HG02885 (cell line): ENCODE measurements at regions not wholly inside any gene's neighbourhood (a gene's known extent, or its start where the extent isn't known, plus 50 kb on each side); places are given as distances from the start of the nearest gene placed in this dataset.

Source experiments
- ATAC-seq: cut with Tn5 transposase; IDR thresholded peaks from one replicate; pipeline ENCODE4 v1.9.1; 2021; ENCODE audit warnings: mild to moderate bottlenecking; ENCODE audit not compliant: unreplicated experiment, poor library complexity

GRCh38 chr10:43819464-43820230, 171.0 kb upstream of the ZNF32 start:
- no peak for ATAC-seq

GRCh38 chr10:43818687-43819086, 170.0 kb upstream of the ZNF32 start:
- no peak for ATAC-seq

GRCh38 chr10:43817368-43817767, 168.7 kb upstream of the ZNF32 start:
- no peak for ATAC-seq

DNA sequence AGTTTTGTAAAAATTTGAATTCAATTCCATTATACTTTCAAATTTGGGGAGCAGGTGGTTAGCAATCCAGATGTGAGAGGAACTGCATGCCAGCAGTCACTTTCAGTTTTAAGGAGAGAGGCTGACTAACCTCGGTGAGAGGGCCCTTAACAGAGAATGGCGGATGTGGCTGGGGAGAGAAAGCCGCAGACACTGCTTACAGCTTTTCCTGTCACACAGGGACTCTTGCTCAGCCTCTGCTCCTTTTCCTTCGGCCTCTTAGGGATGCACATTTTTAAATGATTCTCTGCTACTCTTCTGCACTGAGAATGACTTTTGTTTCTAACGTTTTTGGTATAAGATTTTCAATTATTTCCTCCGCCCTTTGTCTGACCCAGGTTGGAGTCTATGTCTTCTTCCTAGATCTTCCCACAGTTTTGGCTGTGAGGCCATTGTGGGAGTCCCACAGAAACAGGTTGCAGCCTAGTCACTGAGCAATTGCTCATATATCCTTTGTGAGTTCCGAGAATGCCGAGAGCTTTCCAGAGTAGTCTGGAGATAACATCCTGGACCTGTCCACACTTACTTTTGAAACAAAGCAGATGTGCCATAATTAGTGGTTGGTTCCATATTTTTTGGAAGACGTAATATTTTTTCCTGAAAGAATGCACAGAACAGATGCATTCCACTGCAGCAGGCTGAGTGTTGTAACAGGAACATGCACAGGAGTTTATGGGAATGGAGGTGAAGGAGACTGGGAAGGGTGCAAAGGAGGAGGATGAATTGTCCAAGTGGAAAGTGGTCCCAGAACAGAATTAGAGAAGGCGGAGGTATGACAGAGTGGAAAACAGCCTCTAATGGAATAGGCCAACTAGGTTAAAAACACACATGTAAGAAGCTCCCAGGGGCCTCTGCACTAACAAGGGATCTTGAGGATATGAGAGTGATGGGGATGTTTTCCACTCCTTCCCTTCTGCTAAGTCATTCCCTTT, 168.0 kb upstream of the ZNF32 start:
- peak; percentile 99 for ATAC-seq

DNA sequence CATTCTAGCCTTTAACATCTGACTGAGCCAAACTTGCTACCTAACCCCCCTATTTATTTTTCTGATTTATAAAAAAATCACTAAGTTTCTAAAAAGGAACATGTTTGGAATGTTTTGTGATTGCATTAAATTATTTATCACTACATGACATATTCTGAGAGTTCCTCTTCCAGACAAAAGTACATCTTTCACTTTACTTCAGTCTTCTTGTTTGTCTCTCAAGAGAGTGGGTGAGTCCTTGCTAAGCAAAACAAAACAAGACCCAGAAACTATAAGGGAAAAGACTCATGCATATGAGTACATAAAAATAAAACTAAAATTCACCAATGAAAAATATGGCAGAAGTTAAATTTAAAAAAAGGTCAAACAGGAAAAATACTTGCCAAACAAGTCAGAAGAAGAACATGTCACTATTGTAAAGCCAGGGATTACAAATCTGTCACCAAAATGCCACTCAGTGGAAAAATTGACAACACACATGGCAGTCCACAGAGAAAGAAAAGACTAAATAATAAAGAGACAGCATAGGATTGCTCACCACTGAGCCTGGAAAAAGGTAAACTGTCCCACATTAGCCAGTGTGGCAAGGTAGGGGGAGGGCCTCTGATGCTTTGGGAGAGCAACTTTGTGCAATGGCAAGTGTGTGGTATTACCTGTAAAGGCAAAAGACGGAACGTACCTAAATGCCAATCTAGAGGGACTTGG, 166.7 kb upstream of the ZNF32 start:
- no peak for ATAC-seq

DNA sequence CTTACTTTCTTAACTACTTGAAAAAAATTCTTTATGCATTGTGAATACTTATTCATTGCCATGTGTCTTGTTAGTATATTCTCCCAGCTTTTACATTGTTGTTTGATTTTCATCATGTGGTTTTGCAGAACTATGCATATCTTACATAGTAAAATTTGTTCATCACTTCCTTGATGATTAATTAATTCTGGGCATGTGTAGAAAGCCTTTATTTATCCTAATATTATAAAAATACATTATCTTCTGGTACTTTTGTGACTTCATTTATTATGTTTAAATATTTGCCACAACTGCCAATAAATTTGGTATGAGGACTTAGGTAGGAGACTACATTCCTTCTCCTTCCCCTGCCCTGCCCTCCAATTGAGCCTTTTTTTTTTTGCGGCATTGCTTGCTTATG, 166.0 kb upstream of the ZNF32 start:
- ATAC-seq = no peak

- ATAC-seq = no peak
Observed at GRCh38 chr10:43811871-43812270, 163.2 kb upstream of the ZNF32 start.

GRCh38 chr10:43809211-43809930, 160.7 kb upstream of the ZNF32 start:
- ATAC-seq = no peak

DNA sequence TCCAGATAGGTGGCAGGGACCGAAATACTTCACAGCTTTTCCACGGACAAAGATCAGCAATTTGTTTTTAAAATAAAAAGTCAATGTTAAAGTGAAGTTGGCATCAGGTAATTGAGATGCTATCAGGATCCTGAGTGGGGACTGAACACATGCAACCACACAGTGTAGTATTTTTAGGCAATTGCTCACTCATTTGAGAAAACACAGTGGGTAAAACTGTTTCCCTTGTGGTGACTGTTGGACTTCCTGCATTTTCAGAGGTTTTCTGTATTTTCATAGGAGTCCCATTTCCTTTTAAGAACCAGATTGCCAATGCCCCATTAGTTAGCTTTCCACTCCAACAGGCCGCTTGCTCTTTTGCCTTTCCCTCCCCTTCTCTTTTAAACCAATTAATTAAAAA, 159.5 kb upstream of the ZNF32 start:
- ATAC-seq = peak; percentile 82

DNA sequence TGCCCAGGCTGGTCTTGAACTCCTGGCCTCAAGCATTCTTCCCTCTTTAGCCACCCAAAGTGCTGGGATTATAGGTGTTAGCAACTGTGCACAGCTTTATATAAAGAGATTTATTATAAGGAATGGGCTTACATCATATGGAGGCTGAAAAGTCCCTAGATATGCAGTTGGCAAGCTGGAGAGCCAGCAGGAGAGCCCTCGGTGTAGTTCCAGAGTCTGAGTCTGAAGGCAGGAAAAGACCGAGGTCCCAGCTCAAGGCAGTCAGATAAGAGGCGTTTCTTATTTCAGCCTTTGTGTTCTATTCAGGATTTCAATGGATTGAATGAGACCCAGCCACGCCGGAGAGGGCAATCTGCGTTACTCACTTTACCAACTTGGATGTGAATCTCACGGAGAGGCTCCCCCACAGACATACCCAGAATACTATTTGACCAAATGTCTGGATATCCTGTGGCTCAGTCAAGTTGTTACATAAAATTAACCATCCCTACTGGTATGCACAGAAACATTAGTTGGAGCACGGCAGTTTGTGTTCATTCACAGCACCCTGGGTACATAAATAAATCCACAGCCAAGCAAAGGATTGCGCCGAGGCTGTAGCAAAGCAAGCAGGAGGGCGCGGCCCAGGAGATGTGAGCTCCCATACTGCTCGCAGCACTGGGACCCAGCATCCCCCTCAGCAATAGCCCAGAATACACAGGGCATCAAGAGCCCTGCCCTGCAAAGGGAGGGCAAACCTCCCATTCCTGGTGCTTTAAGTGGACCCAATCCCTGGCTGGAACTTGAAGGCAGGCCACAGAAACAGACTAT, 158.4 kb upstream of the ZNF32 start:
- ATAC-seq = no peak

DNA sequence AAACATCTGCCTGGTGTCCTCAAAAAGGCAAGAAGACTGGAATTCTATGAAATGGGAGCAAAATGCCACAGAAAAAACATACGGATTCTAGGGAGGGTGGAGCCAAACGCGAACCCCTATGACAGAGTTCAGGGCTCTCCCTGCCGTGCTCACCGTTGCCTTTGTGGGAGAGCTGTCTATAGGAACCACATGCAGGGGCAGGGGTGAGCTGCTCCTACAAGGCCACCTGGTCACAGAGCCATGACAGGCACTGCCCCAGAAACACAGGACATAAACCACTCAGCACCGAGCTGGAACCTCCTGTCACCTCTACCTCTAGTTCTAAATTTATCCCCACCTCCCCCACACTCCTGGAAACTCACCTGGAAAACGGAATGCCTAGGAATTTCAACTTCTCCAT, 155.1 kb upstream of the ZNF32 start:
- ATAC-seq = no peak

GRCh38 chr10:43802988-43803696, 154.5 kb upstream of the ZNF32 start:
- no peak for ATAC-seq

DNA sequence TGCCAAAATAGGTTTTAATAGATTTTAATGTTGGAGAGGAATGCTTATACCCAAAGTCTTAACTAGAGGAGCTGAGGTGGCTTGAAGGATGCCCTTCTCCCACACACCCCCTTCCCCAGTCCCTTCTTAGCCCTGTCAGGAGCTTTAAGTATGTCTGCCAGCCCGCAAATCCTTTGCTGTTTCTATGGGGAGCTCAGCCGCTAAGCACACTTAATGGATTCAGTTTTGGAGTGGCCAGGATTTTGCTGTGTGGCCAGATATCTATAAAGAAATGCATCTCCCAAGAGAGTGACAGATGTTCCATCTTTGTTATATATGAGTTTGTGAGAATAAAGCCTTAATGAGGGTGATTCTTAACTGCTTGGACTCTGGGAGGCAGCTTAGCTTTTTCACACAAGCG, 152.9 kb upstream of the ZNF32 start:
- no peak for ATAC-seq

- no peak for ATAC-seq
Observed at GRCh38 chr10:43801140-43801539, 152.5 kb upstream of the ZNF32 start.

DNA sequence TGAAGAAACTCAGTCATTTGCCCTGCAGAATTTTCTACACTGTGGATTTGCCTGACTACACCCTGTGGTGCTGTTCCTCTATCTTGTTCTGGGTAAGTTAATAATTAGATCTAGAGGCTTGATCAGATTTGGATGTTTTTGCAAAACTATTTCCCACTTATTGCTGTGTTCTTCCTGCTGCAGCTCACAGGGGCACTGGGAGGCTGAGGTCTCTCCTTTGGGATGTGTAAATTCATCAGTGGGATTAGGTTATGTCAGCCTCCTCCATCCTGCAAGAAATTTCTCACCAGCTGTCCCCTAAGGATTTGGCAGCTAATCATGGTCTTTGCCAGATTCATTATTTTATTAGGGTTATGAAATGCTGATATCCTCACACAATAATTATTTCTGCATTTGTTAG, 148.1 kb upstream of the ZNF32 start:
- no peak for ATAC-seq

GRCh38 chr10:43795639-43796038, 147.0 kb upstream of the ZNF32 start:
- no peak for ATAC-seq

DNA sequence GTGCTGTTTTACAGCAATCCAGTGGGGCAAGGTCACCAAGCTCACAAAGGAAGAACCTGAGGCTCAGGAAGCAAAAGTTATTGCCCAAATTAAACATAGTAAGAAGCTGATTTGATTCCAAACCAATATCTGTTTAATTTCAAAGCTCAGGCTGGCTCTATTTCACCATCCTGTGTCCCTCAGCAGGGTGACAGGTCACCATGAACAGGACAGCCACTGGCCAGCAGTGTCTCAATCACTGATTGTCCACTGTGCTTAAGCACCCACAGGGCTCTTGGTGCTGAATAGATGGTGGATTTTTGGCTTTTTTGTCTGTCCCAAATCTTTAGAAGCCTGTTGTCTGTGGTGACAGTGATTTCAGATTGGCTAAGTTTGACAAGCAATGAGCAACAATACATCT, 146.4 kb upstream of the ZNF32 start:
- no peak for ATAC-seq

- no peak for ATAC-seq
Observed at GRCh38 chr10:43794181-43794815, 145.6 kb upstream of the ZNF32 start.
